Medulla oblongata (tissue), 1 donor: ENCODE measurements at regions not wholly inside any gene's neighbourhood (a gene's known extent, or its start where the extent isn't known, plus 50 kb on each side); places are given as distances from the start of the nearest gene placed in this dataset.
"Not testable (repeated sequence)": the region's sequence is repeated elsewhere in the genome, so short reads cannot be mapped to it uniquely, and the experiment has no call there.

Source experiments
- DNase-seq: peaks from one replicate; pipeline ENCODE4 v3.0.0-alpha.2; 2015; ENCODE audit errors: extremely low spot score

DNA sequence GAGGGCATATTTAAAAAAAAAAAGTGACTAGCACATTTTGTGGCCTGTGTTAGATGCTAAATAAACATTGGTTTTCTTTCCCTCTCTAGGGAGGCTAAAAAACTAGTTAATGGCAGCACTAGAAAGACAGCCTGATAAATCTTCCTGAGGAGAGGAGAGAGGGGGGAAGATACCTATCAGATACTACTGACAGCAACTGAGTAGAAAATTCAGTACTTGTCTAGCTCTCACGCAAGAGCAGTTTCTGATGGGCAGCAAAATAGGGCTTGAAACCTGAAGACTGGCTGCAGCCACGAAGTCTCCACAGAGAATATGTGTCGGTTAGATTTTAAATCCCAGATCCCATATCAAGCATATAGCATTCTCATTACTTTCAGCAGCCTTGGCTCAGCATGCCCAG, 388.2 kb downstream of the KCNA4 start:
- no peak for DNase-seq

DNA sequence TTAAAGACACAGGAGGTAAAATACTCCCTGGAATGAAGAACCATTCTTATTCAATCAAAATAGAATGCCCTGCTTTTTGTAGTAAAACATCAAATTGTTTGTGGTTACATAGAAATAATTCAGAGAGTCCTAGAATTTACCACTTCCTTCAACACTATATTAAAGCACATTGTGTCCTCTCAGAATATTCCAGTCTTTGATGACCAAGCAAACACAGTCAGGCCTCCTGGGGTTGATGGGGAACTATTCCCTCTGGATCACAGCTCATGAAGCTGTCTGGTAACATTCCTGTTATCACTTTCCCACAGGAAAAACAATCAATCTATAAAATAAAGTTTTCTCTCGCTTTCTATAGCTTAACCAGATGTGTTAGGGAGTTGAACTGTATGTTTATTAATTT, 389.3 kb downstream of the KCNA4 start:
- DNase-seq = no peak

DNA sequence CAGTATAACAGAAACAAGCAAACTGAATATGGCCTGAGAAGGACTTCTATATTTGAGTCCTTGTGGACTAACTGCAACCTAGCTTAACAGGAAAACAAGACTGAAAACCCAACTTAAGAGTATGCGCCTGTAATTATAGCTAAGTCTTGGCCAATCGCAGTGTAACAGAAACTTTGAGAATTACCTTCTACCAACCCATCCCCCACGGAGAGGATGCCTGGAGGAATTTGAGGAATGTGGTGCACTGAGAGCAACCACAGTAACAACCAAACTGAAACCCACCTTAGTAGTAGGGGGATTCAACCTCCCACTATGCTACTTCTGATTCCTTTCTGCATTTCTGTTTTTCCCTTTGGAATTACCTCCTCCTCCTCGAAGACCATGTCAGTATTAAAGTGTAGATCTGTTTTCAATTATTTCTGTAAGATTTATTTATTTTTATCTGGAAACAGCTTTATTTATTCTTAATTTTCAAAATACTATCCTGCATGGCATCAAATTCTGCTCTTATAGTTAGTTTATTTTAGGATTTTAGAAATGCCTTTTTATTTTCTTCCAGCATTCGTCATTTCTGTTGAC, 393.6 kb downstream of the KCNA4 start:
- DNase-seq = no peak

DNA sequence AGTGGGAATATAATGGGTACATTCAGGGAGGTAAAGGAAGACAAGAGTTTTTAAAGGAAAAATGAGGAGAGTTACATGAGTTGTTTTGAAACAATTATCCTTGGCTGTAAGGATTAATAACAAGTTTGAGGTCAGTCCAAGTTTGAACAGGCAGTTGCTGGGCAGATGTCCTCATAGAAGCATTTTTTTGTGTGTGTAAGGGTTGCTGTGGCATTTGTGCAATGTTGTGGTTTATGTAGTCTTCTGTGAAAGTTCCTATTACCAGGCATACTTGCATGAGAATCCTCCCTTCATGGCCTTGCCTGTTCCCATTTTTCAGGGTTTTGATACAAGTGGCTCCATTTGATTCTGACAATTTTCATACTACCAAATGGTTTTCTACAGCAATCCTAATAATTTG, 400.2 kb downstream of the KCNA4 start:
- no peak for DNase-seq

DNA sequence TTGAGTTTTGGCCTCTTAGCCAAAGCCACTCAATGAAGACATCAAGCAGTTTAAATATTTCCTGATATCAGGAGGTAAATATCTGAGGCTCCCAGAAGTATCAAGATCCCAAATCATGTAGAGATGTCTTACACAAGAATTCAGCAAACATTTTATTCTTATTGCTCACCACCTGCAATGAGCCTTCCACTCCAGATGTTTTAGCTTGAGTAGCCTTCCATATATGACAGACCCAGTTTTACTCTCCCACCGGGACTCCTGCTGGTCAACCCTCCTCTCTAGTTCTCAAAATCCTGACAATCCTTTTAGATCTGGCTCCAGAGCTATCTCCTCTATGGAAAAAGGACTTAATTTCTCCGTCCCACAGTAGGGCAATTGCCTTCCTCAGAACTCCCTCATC, 404.4 kb downstream of the KCNA4 start:
- no peak for DNase-seq

DNA sequence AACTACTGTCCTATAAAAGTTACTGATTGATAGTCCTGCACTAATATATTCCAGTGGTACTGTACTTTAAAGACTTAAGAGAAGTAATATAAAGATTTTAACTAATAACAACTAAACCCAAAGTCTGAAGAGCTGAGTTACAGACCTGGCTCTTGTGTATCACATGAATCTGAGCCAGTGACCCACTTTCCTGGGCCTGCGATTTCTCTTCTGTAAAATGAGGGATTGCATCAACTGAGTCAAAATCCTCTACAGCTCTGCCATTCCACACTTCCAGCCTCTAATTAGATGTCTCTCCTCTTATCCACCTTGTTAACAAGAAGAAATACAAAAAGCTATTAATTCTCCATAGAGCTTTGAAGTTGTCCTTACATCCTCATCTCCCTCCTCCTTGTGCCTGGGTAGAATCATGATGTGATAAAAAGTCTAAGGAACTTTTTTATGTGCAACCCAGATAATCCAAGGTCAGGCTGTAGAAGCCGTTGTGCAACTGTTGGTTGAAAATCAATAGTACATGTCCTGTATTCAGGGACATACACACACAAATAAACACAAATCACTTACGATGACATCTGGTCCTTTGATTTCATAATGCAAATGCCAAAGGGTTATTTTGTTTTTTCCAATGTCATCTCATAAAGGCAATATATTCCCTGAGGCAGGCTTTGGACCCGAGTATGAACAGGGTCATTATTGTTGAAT, 410.3 kb downstream of the KCNA4 start:
- DNase-seq = no peak

DNA sequence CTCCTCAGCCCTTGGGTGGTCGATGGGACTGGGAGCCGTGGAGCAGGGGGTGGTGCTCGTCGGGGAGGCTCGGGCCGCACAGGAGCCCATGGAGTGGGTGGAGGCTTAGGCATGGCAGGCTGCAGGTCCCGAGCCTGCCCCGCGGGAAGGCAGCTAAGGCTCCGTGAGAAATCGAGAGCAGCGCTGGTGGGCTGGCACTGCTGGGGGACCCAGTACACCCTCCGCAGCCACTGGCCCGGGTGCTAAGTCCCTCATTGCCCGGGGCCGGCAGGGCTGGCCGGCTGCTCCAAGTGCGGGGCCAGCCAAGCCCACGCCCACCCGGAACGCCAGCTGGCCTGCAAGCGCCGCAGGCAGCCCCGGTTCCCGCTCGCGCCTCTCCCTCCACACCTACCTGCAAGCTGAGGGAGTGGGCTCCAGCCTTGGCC, 416.7 kb downstream of the KCNA4 start:
- not testable (repeated sequence) for DNase-seq

DNA sequence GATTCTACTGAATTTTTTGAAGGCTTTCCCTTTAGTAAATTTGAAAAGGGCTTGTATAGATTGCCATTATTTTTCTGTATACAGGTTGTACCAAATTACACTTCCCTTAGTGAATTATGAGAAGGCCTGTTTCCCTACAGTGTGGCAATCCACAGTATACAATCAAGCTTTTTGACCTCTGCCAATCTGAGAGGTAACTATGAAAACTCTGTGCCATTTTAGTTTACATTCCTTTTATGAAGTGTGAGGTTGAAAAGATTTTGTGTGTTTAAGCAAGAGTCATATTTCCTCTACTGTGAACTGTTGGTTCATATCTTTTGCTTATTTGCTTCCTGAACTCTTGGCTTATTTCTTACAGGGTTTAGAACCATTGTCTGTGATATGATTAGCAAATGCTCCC, 432.5 kb downstream of the KCNA4 start:
- no peak for DNase-seq

DNA sequence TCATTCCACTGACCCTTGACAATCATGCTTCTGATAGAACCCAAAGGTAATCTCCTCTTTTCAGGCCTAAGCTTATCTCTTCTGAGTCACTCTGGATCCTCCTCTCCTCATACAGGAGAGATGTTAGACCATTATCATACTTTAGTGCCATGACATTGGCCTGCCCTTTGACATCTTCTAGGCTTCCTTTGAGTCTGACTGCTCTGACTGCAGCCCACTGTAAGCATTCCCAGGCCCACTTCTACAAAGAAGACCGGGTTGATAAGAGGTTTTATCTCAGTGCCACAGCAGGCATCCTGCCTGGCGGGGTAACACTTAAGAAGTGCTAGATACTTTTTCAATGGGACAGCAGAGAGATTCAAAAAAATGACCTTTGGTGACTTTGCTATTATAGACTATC, 438.0 kb downstream of the KCNA4 start:
- DNase-seq = no peak

DNA sequence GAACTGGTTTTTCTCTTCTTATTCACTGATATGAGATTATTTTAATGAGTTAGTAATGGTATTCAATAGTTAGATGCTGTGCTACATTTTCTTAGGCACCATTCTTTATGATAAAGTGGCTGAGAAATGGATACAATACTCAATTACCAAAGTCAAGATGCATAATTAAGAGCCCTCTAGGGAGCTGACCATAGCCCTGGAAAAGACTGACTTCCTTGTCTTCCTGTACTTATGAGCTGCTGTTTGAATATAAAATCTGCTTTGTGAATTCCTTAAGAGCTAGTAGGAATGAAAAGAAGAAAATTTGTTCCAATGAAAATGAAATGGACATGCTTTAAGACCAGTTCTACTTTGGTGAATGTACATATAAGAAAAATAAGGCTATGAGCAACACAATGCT, 452.3 kb downstream of the KCNA4 start:
- no peak for DNase-seq

DNA sequence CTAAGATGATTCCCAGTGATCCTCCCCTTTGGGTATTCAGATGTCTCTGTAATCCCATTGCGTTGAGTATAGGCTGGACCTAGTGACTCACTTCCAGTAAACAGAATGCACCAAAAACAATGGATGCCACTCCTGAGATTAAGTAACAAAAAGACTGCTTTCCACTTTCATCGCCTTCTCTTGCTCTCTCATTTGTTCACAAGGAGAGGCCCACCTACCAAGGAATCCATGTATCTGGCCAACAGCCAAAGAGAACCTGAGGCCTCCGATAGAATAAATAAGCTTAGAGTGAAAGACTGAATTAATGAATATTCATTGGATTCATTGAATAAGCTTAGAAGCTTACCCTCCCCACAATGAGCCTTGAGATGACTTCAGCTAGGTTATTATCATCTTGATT, 454.6 kb downstream of the KCNA4 start:
- no peak for DNase-seq

DNA sequence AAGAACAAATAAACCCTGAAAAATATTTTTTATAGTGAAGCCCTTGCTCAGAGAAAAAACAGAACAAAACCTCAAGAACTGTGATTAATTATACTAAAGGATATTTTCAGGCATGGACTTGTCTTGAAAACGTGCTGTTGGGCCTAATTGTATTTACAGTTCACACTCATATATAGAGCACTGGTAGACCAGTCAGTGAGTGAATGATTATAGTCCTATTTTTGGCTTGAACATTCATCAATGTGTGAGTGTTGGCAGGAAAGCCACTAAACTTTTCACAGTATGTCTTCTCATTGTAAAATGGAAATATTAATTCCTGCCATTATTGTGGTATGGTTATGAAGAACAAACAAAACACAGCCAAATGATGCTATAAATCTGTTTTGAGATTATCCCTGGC, 462.8 kb downstream of the KCNA4 start:
- DNase-seq = no peak

DNA sequence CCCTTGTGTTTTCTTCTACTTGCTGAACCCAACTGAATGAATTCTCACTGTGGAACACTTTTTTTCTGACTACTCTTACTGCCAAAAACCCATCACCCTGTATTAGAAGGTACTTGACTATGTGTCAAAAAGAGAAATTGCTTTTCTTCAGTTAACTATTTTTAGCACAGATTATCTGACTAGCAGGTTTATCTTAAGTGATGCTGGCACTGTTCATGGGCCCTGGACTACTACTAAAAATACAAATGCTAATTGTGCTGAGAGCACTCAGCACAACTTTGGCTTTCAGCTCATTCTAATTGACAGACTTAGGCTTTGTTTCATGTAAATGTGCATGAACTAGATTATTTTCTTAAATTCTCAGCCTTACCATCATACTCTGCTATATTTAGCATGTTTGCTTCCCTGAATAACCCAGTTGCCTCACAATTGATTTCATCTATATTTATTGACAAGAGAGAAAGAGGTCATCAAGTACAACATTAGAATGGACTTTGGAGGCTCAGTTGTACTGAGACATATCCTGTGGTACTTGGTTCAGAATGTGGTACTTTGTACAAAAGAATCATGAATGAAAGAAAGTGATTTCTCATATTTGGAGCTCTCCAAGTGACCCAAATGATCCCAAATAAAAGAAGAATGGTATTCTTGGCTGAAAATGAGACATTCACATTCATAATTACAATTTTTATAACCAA, 478.3 kb downstream of the KCNA4 start:
- DNase-seq = peak; percentile 2

DNA sequence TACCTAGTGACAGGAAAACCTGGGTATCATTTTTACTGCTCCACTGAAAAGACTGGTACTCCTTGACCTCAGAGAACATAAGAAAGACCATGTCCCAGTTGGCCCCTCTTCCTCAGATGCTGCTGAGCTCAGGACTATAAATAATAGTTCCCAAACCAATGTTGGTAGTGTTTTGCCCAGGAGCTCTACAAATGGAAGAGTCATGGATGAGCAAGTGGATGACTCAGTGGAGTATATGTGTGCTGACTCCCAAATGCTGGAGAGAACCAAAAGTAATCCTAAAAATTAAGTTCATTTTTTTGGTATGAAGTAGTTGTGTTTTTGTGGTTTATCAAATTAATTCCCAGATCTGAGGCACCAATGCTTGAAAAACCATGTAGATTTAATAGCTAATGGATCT, 482.0 kb downstream of the KCNA4 start:
- no peak for DNase-seq

DNA sequence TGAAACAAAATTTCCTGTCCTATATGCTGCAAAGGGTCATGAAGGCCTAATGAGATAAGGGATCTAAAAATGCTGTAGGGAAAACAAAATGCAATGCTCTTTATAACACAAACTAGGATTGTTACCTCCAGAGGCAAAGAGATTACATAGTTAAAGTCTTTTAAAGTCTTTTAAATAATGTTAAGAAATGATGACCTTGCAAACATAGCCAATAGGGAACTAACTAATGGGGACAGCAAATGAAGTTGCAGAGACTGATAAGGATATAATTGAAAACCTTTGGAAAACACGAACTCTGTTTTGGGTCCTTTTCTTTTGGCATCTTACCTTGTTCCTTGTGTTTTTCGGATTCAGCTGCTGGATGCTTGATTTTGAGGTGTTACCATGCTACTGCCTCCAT, 485.9 kb downstream of the KCNA4 start:
- no peak for DNase-seq

DNA sequence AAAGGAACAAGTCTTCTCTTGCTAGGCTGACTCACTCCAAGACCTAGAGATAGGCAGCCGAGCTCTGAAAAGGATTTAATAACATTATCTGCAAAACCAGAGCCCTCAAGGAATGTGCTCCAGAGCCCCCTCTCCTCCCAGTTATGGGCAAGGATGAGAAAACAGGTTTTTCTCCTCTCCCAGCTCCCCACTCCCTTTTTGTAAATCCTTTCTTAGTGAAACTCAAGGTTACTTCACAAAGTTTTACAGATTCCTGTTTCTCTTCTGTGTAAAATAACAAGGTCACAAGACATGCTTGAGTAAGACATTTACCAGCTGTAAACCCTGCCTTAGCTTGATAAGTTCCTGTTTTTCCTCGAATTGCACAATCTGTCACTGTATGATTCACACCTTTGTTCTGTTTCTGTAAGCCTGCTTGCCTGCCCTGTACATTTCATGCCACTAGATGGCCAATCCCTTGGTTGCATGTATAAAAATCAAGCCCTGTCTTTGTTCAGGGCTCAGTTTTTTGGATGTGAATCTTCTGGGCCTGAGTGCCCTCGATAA, 489.4 kb downstream of the KCNA4 start:
- no peak for DNase-seq

DNA sequence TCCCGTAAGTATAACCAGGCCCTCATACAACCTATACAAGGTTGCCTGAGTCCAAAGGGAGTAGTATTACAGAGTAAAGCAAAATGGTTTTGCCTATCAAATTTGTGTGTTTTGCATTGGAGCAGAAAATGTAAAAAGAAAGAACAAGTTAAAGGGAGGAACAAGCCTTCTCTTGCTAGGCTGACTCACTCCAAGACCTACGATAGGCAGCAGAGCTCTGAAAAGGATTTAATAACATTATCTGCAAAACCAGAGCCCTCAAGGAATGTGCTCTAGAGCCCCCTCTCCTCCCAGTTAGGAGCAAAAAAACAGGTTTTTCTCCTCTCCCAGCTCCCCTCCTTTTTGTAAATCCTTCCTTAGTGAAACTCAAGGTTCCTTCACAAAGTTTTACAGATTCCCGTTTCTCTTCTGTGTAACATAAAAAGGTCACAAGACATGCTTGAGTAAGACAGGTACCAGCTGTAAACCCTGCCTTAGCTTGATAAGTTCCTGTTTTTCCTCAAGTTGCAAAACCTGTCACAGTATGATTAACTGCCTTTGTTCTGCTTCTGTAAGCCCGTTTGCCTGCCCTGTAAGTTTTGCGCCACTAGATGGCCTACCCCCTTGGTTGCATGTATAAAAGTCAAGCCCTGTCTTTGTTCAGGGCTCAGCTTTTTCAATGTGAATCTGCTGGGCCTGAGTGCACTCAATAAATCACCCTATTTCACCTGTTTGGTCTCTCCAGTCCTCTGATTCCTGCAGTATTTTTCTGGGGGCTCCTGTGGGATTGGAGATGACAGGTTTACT, 498.2 kb downstream of the KCNA4 start:
- DNase-seq = no peak

DNA sequence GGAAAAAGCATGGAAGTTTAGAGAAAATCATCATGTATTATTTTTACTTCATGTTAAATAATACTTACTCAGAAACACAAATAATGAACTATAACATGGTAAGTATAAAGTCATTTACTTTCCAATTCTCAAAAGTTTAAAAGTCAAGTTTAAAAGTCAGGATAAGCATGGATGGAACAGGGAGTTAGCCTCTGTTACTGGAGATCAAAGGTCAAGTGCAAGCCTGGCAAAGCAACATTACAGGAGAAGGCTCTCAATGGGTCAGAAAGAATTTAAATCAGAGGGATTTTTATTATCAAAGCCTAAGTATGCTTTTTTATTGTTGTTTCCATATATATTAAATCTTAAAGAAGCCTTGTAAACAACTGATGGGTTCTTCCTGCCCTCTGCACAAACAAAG, 505.4 kb downstream of the KCNA4 start:
- DNase-seq = no peak

DNA sequence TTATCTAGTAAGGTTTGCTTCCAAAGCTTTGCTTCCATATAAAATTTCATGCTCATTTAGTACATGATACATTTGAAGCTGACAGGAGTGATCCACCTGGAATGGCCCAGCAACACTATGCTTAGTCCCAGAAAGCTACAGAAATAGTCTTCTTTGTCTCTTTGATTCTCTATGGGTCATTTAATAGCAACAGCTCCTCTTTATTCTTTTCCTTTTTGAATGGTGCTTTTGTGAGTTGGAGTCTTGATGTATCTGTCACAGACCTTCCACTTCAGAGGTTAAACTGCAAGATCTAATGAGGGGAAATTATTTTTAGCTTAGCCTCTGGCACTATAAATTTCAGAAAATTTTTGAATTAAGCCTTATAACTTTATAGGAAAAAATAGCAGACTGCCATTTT, 509.5 kb downstream of the KCNA4 start:
- DNase-seq = peak; percentile 58

DNA sequence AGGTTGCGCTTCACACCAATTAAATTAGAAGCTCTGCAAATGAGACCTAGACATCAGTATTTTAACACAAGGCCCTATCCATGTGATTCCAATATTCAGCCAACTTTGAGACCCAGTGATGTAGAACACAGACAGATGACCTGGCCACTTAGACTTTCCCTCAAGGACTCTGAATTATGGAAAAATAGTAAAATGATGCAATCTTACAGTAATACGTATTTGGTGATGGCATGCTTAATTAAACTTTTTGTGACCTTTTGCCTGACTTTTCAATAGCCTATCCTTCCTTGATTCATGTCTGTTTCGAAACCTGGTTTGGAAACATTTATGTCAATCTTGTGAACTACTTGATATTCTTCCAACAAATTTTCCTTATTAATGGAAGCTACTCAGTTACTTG, 521.2 kb downstream of the KCNA4 start:
- DNase-seq = no peak

DNA sequence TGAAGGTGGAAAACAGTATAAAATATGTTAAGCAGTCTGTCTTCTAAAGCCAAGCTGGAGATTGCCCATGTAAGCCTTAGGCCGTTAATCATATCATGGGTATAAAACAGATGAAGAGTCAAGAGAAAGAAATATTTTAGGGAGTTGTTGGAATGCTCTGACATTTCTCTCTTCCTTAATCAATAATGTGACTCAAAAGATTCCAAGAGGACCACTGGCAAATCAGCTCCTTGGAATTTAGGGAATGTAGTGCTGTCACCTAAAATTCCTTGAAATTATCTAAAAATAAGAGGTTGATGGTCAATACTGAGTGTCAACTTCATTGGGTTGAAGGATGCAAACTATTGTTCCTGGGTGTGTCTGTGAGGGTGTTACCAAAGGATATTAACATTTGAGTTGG, 525.9 kb downstream of the KCNA4 start:
- DNase-seq = no peak

DNA sequence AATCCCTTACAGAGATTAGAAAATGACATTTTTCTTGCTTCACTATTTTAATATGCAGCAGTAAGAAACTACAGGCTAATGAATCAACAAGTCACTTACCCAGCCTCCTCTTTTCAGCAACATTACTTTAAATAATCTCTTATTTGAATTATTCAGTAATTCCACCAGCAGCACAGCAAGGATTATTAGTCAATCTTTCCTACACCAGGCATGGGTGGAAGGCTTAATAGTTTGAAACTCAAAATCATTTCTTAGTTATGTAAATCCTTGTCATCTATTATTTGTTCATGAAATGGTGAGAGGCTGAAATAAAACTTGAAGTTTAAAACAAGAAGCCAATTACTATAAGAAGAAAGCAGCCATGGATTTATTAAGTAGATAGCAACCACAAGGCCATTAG, 530.5 kb downstream of the KCNA4 start:
- DNase-seq = no peak
